Ishikawa (cell line): ENCODE measurements at regions not wholly inside any gene's neighbourhood (a gene's known extent, or its start where the extent isn't known, plus 50 kb on each side); places are given as distances from the start of the nearest gene placed in this dataset.
A peak's percentile ranks its signal among the peaks of the same experiment; 100 is the strongest.

ENCODE experiments used
- CEBPB ChIP-seq: IDR thresholded peaks from 2 replicates; pipeline ENCODE4 v1.6.1; 2012
- CREB1 ChIP-seq: IDR thresholded peaks from 2 replicates; pipeline ENCODE4 v1.6.1; 2012; ENCODE audit warnings: low read depth
- EGR1 ChIP-seq: IDR thresholded peaks from 2 replicates; pipeline ENCODE4 v1.6.1; 2012
- EP300 ChIP-seq: IDR thresholded peaks from 2 replicates; pipeline ENCODE4 v1.6.1; 2012; ENCODE audit warnings: borderline replicate concordance
- FOXM1 ChIP-seq: IDR thresholded peaks from 2 replicates; pipeline ENCODE4 v1.6.1; 2012; ENCODE audit warnings: low read depth, borderline replicate concordance
- MAX ChIP-seq: IDR thresholded peaks from 2 replicates; pipeline ENCODE4 v1.6.1; 2012
- NFIC ChIP-seq: IDR thresholded peaks from 2 replicates; pipeline ENCODE4 v1.6.1; 2012
- RAD21 ChIP-seq: IDR thresholded peaks from 2 replicates; pipeline ENCODE4 v1.6.1; 2012; ENCODE audit warnings: low read depth
- REST ChIP-seq: IDR thresholded peaks from 2 replicates; pipeline ENCODE4 v1.6.1; 2012; ENCODE audit warnings: low read depth, mild to moderate bottlenecking
- TAF1 ChIP-seq: IDR thresholded peaks from 2 replicates; pipeline ENCODE4 v1.6.1; 2012; ENCODE audit warnings: low read depth, mild to moderate bottlenecking
- TCF12 ChIP-seq: IDR thresholded peaks from 2 replicates; pipeline ENCODE4 v1.6.1; 2012; ENCODE audit warnings: low read depth
- TEAD4 ChIP-seq: IDR thresholded peaks from 2 replicates; pipeline ENCODE4 v1.6.1; 2012
- USF1 ChIP-seq: IDR thresholded peaks from 2 replicates; pipeline ENCODE4 v1.6.1; 2012
- YY1 ChIP-seq: IDR thresholded peaks from 2 replicates; pipeline ENCODE4 v1.6.1; 2012; ENCODE audit warnings: low read depth
- ZBTB7A ChIP-seq: IDR thresholded peaks from 2 replicates; pipeline ENCODE4 v1.6.1; 2012; ENCODE audit warnings: low read depth

DNA sequence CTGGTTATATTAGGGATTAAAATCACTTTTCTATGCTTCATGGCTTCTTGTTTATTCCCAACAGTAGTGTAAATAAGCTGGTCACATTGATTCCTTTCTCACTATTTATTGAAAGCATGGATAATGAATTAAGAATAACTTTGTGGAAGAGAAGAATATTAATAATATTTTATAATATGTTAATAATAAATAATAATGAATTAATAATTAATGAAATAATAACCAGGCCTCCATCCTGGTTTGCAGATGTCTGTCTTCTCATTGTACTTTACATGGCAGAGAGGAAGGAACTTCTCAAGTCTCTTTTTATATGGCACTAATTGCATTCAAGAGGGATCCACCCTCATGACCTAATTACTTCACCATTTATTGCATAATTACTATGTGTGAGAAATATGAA is 473.5 kb downstream of the PTPRC start:
- TF ChIP-seq EP300 = no peak

DNA sequence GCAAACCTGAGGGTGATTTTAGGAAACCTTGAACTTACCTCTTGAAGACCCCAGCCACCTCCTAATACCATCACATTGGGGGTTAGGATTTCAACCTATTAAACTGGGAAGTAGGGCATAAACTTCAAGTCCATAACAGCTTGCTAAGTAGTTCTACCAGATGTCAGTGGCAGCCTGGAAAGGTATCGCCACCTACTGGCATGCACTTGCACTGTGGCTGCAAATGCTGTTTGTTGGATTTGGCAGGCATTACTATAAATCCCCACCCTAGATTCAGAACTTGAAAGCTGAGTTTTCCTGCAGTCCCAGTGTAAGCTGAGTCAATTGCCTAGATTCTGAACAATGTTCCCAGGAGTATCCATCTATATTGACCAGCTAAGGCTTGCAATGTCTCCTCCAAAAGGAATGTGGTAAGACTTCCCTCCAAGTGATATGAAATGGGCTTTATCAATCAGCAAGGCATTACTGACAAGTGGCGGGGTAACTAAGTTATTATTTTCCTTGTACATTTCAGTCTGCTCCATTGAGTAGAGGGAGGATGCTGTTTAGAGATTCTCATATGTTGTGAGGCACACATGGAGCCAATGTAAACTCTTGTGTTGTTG is 474.5 kb downstream of the PTPRC start:
- TF ChIP-seq USF1 (no peak), REST (no peak), RAD21 (peak; percentile 92)

DNA sequence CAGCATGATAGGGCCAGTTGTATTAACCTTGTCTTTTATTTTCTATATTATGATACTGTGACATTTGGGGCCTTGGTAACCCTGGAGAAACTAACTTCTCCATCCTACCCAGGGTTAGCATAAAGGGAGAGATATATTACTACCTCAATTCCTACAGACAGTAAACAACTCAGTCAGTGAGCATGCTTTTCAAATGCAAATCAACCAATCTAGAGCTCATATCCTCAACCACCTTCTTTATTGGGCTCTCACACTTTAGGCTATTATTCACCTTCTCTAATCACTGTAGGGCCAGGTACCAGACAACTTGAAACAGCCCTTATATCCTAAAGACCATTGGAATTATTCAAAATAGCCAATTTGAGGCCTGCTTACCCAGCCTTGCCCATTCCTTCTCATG is 477.6 kb downstream of the PTPRC start:
- TF ChIP-seq TCF12 = no peak
- no peak for TF ChIP-seq TAF1
- TF ChIP-seq TEAD4 = no peak
- TF ChIP-seq NFIC = no peak
- TF ChIP-seq EGR1 = no peak
- no peak for TF ChIP-seq CREB1
- no peak for TF ChIP-seq CEBPB
- TF ChIP-seq USF1 = no peak
- no peak for TF ChIP-seq ZBTB7A
- no peak for TF ChIP-seq FOXM1
- TF ChIP-seq RAD21 = no peak
- no peak for TF ChIP-seq YY1
- no peak for TF ChIP-seq MAX
- no peak for TF ChIP-seq EP300
- TF ChIP-seq REST = no peak

GRCh38 chr1:199121047-199121446 is 482.2 kb downstream of the PTPRC start:
- TF ChIP-seq EGR1 (no peak), USF1 (no peak), MAX (no peak), REST (no peak), CEBPB (no peak), NFIC (no peak), FOXM1 (no peak), RAD21 (no peak), ZBTB7A (no peak), CREB1 (no peak), TEAD4 (no peak), YY1 (no peak), TCF12 (no peak), TAF1 (no peak), EP300 (no peak)

DNA sequence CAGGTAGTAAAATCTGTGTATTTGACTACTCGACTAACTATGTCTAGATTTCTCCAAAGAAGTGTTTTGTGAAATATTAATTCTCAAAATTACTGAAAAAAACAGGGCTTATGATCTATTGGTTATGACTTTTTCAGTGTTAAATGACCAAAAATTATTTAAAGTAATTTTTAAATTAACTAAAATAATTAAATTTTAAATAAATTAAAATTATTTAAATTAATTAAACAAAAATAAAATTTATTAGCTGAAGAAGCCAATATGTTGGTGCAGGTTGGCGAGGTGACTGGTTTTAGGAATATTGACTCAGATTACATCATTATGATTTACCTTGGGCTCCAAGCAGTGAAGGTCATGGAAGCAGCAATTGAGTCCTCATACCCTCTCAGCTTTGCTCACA is 483.2 kb downstream of the PTPRC start:
- no peak for TF ChIP-seq CEBPB
- no peak for TF ChIP-seq FOXM1
- no peak for TF ChIP-seq RAD21
- TF ChIP-seq TCF12 = no peak
- no peak for TF ChIP-seq USF1
- TF ChIP-seq REST = no peak
- TF ChIP-seq ZBTB7A = no peak
- TF ChIP-seq EGR1 = no peak
- no peak for TF ChIP-seq TEAD4
- no peak for TF ChIP-seq EP300
- no peak for TF ChIP-seq YY1
- no peak for TF ChIP-seq MAX
- no peak for TF ChIP-seq NFIC
- TF ChIP-seq TAF1 = no peak
- no peak for TF ChIP-seq CREB1
